Chondrocyte (in vitro differentiated cells): ENCODE measurements at regions not wholly inside any gene's neighbourhood (a gene's known extent, or its start where the extent isn't known, plus 50 kb on each side); places are given as distances from the start of the nearest gene placed in this dataset.

ENCODE experiments used
- DNase-seq: peaks from one replicate; pipeline ENCODE4 v3.0.0; 2021; ENCODE audit warnings: mixed read lengths, low spot score
- H3K27ac Mint-ChIP-seq: one replicate; pipeline ENCODE4 v1.8.0; 2021; ENCODE audit warnings: mild to moderate bottlenecking, moderate library complexity, mixed read lengths; ENCODE audit not compliant: unreplicated experiment
- H3K27me3 Mint-ChIP-seq: 2 replicates; pipeline ENCODE4 v1.8.0; 2021; ENCODE audit warnings: low read depth, mixed read lengths
- H3K36me3 Mint-ChIP-seq: 2 replicates; pipeline ENCODE4 v1.8.0; 2021; ENCODE audit warnings: low read depth, mixed read lengths
- H3K4me1 Mint-ChIP-seq: 2 replicates; pipeline ENCODE4 v1.8.0; 2021; ENCODE audit warnings: low read depth, mild to moderate bottlenecking, mixed read lengths
- H3K4me3 Mint-ChIP-seq: one replicate; pipeline ENCODE4 v1.8.0; 2021; ENCODE audit warnings: mild to moderate bottlenecking, moderate library complexity, mixed read lengths; ENCODE audit not compliant: unreplicated experiment
- H3K9me3 Mint-ChIP-seq: 2 replicates; pipeline ENCODE4 v1.8.0; 2021; ENCODE audit warnings: low read depth, mixed read lengths
- CTCF ChIP-seq: fragments of 200-600 bp; sonication (generic); IDR thresholded peaks from 2 replicates; pipeline ENCODE4 v1.5.0; 2021; ENCODE audit warnings: antibody characterized with exemption, mild to moderate bottlenecking, moderate library complexity

- no peak overlapping the region for H3K27ac Mint-ChIP-seq
- H3K36me3 Mint-ChIP-seq = no peaks in the 10 kb centered on the region
- no peak for TF ChIP-seq CTCF
- H3K9me3 Mint-ChIP-seq = no peaks in the 10 kb centered on the region
- no peak overlapping the region for H3K4me3 Mint-ChIP-seq
- H3K27me3 Mint-ChIP-seq = peaks cover 10% of the 10 kb centered on the region
- no peak for DNase-seq
- peaks cover 13% of the 10 kb centered on the region for H3K4me1 Mint-ChIP-seq
Measured at GRCh38 chr5:135236228-135236907, 162.7 kb downstream of the MACROH2A1 start.

GRCh38 chr5:135235551-135236227 is 163.3 kb downstream of the MACROH2A1 start:
- no peaks in the 10 kb centered on the region for H3K9me3 Mint-ChIP-seq
- H3K27me3 Mint-ChIP-seq = peaks cover 10% of the 10 kb centered on the region
- H3K4me1 Mint-ChIP-seq = peaks cover 12% of the 10 kb centered on the region
- DNase-seq = peak; percentile 43
- H3K36me3 Mint-ChIP-seq = no peaks in the 10 kb centered on the region
- H3K27ac Mint-ChIP-seq = no peak overlapping the region
- no peak overlapping the region for H3K4me3 Mint-ChIP-seq
- TF ChIP-seq CTCF = no peak

GRCh38 chr5:135234666-135235401 is 164.2 kb downstream of the MACROH2A1 start:
- no peaks in the 10 kb centered on the region for H3K9me3 Mint-ChIP-seq
- H3K4me3 Mint-ChIP-seq = no peak overlapping the region

GRCh38 chr5:135234242-135234641 is 164.8 kb downstream of the MACROH2A1 start:
- Mint-ChIP-seq H3K4me3 (no peak overlapping the region), H3K4me1 (peaks cover 15% of the 10 kb centered on the region), H3K27me3 (peaks cover 10% of the 10 kb centered on the region)

More at GRCh38 chr5:135234666-135235401, 164.2 kb downstream of the MACROH2A1 start:
- no peak for DNase-seq
- H3K27ac Mint-ChIP-seq = no peak overlapping the region
- peaks cover 10% of the 10 kb centered on the region for H3K27me3 Mint-ChIP-seq
- no peak for TF ChIP-seq CTCF
- H3K36me3 Mint-ChIP-seq = no peaks in the 10 kb centered on the region
- H3K4me1 Mint-ChIP-seq = peaks cover 15% of the 10 kb centered on the region

More at GRCh38 chr5:135234242-135234641, 164.8 kb downstream of the MACROH2A1 start:
- peak; percentile 47 for DNase-seq
- Mint-ChIP-seq H3K27ac (no peak overlapping the region), H3K9me3 (no peaks in the 10 kb centered on the region), H3K36me3 (no peaks in the 10 kb centered on the region)
- TF ChIP-seq CTCF = no peak
